GM23248 (cell line): ENCODE measurements at regions not wholly inside any gene's neighbourhood (a gene's known extent, or its start where the extent isn't known, plus 50 kb on each side); places are given as distances from the start of the nearest gene placed in this dataset.

Experiments used
- EZH2 ChIP-seq: fragments of 200-600 bp; sonication (generic); IDR thresholded peaks from 2 replicates; pipeline ENCODE4 v1.6.1; 2018; ENCODE audit warnings: antibody characterized with exemption, mild to moderate bottlenecking; ENCODE audit not compliant: insufficient read depth, poor library complexity, severe bottlenecking
- EZH2phosphoT487 ChIP-seq: fragments of 200-600 bp; sonication (generic); IDR thresholded peaks from 2 replicates; pipeline ENCODE4 v1.6.1; 2018; ENCODE audit warnings: antibody characterized with exemption, moderate library complexity, mild to moderate bottlenecking, low read depth; ENCODE audit not compliant: insufficient read depth

GRCh38 chr3:30546934-30547333 lies 59.5 kb upstream of the TGFBR2 start:
- TF ChIP-seq EZH2 (no peak), EZH2phosphoT487 (no peak)
